ENCODE measurements at regions not wholly inside any gene's neighbourhood (a gene's known extent, or its start where the extent isn't known, plus 50 kb on each side); places are given as distances from the start of the nearest gene placed in this dataset. TPM values are rescaled to one million over a fixed set of nuclear protein-coding genes. Genes with fewer than 3 reads are reported as not detected.

Small RNA genes lying in the stretch of these regions (small RNA-seq; reads per million reads assigned to genes)
- not detected for gene MIR4533 (ENCODE audit: insufficient read length, low read depth, low replicate concordance)
- gene MIR548AG2 (ENCODE audit: insufficient read length, low read depth, low replicate concordance) = not detected
- gene MIR646 (ENCODE audit: insufficient read length, low read depth, low replicate concordance) = not detected
